ENCODE measurements at regions not wholly inside any gene's neighbourhood (a gene's known extent, or its start where the extent isn't known, plus 50 kb on each side); places are given as distances from the start of the nearest gene placed in this dataset.
A peak's percentile ranks its signal among the peaks of the same experiment; 100 is the strongest.

DNA sequence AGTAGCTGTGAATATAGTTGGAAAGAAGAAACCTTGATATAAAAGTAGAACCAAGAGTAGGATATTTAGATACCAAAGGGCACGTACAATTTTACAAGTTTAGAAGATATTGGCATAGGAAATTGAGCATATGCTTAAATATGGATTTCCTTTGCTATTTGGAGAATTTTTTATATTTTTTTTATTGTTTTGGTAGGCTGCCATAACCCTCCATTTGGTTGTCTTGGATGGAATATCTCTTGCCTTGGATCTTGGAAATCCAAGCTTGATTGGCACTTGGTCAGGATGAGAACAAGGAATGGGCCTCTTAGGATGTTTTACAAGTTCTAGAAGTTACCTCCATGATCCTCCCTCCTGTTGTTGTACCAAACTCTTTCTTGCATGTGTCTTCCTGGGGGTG, 297.1 kb downstream of the PRL start:
- H2AFZ ChIP-seq (ENCODE audit: low read length) = no peak overlapping the region
- H3K9me3 Mint-ChIP-seq = no peaks in the 10 kb centered on the region
- no peak overlapping the region for H4K91ac ChIP-seq (ENCODE audit: insufficient read length, low read depth, low read length)
- H2BK5ac ChIP-seq (ENCODE audit: insufficient read length, low read length) = no peak overlapping the region
- no peak overlapping the region for H3K56ac ChIP-seq (ENCODE audit: insufficient read length, low read depth, low read length)
- H4K8ac ChIP-seq (replicated peaks; ENCODE audit: insufficient read length, low read depth, low read length) = no peak overlapping the region
- H3K9me3 ChIP-seq (ENCODE audit: control insufficient read depth, low read depth, low read length) = no peaks in the 10 kb centered on the region
- no peaks in the 10 kb centered on the region for H3K27me3 ChIP-seq (ENCODE audit: insufficient read depth, low read length)
- no peak overlapping the region for H2AK5ac ChIP-seq (ENCODE audit: insufficient read length, low read length)
- no peak overlapping the region for H3K4me3 Mint-ChIP-seq
- H3K18ac ChIP-seq (ENCODE audit: insufficient read length, low read depth, low read length) = no peak overlapping the region
- no peak overlapping the region for H2BK120ac ChIP-seq (ENCODE audit: low read depth, low read length, poor library complexity, severe bottlenecking)
- no peak overlapping the region for H2BK12ac ChIP-seq (ENCODE audit: insufficient read length, low read depth, low read length)
- H3K14ac ChIP-seq (ENCODE audit: insufficient read depth, low read length) = no peak overlapping the region
- WGBS (ENCODE audit: extremely low coverage, insufficient read length, low lambda C conversion rate) = no CpG with 5 or more reads among the region's 1 CpG
- H3K4me1 Mint-ChIP-seq = peaks cover 10 to 29% of the 10 kb centered on the region in 2 experiments; a peak in 3 of 4 replicates
- no peaks in the 10 kb centered on the region for H4K20me1 ChIP-seq (ENCODE audit: control insufficient read depth, insufficient read depth, insufficient read length)
- no peak overlapping the region for H3T11ph ChIP-seq (ENCODE audit: low read length)
- H3K9ac ChIP-seq (ENCODE audit: extremely low read depth, insufficient read length, low read length) = no peak overlapping the region
- H3K4me2 ChIP-seq (ENCODE audit: insufficient read depth, insufficient read length, low read length) = no peak overlapping the region
- H3K79me1 ChIP-seq (ENCODE audit: insufficient read depth, low read depth, low read length, poor library complexity, severe bottlenecking) = peaks cover 2% of the 10 kb centered on the region
- H3K4ac ChIP-seq (ENCODE audit: low read depth, low read length) = no peak overlapping the region
- H3K36me3 Mint-ChIP-seq (ENCODE audit: insufficient read depth in 1 of 3, low read depth in 3 of 3) = peaks cover 0 to 5% (median 0%) of the 10 kb centered on the region in 3 experiments; a peak in 3 of 7 replicates
- no peak overlapping the region for H2BK15ac ChIP-seq (ENCODE audit: low read depth, low read length)
- H3K23ac ChIP-seq (ENCODE audit: insufficient read length, low read depth, low read length) = no peak overlapping the region
- H2BK20ac ChIP-seq (ENCODE audit: low read depth, low read length, poor library complexity, severe bottlenecking) = no peak overlapping the region
- no peak for DNase-seq
- H4K5ac ChIP-seq (ENCODE audit: insufficient read length, low read depth, low read length) = no peak overlapping the region
- H3K27ac ChIP-seq (ENCODE audit: insufficient read length, low read depth, low read length) = no peak overlapping the region
- H3K4me1 ChIP-seq (ENCODE audit: insufficient read depth, low read length) = no peaks in the 10 kb centered on the region; the same call in 1 of the 2 replicates
- TF ChIP-seq, protein P1, sequence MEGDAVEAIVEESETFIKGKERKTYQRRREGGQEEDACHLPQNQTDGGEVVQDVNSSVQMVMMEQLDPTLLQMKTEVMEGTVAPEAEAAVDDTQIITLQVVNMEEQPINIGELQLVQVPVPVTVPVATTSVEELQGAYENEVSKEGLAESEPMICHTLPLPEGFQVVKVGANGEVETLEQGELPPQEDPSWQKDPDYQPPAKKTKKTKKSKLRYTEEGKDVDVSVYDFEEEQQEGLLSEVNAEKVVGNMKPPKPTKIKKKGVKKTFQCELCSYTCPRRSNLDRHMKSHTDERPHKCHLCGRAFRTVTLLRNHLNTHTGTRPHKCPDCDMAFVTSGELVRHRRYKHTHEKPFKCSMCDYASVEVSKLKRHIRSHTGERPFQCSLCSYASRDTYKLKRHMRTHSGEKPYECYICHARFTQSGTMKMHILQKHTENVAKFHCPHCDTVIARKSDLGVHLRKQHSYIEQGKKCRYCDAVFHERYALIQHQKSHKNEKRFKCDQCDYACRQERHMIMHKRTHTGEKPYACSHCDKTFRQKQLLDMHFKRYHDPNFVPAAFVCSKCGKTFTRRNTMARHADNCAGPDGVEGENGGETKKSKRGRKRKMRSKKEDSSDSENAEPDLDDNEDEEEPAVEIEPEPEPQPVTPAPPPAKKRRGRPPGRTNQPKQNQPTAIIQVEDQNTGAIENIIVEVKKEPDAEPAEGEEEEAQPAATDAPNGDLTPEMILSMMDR (conservative IDR thresholded peaks at IDR 0.05) = no peak
- no peaks in the 10 kb centered on the region for H3K23me2 ChIP-seq (ENCODE audit: insufficient read length, low read depth, low read length, poor library complexity, severe bottlenecking)
- no peaks in the 10 kb centered on the region for H3K79me2 ChIP-seq (ENCODE audit: insufficient read depth, low read length)
- H3K27me3 Mint-ChIP-seq (ENCODE audit: low read depth) = no peaks in the 10 kb centered on the region
- H3K27ac Mint-ChIP-seq = peak overlapping the region in 2 of 3 experiments; percentile 59 to 68; a peak in 4 of 7 replicates
